ENCODE measurements at regions not wholly inside any gene's neighbourhood (a gene's known extent, or its start where the extent isn't known, plus 50 kb on each side); places are given as distances from the start of the nearest gene placed in this dataset.

DNA sequence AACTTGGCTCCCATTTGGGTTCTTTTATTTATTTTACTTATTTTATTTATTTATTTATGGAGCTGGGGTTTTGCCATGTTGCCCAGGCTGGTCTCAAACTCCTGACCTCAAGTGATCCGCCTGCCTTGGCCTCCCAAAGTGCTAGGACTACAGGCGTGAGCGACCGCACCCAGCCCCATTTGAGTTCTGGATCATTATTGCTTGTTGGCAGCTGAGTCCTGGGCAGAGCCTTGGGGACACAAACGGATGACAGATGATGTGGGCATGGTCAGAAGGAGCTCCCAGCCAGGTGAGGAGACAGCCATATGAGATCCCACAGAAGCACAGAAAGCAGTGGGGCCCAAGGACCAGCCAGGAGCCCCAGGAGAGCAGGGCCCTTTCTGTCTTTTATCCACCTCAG is 254.0 kb downstream of the MATN1 start:
- Histone ChIP-seq H3K27ac (no peak overlapping the region), H3K36me3 (no peaks in the 10 kb centered on the region), H3K4me3 (no peak overlapping the region), H3K4me1 (no peaks in the 10 kb centered on the region), H3K27me3 (no peaks in the 10 kb centered on the region), H3K9me3 (no peaks in the 10 kb centered on the region)
- no peak for DNase-seq
- no peak for ATAC-seq (ENCODE audit: low FRiP score in 2 of 2)
- TF ChIP-seq, protein P1, sequence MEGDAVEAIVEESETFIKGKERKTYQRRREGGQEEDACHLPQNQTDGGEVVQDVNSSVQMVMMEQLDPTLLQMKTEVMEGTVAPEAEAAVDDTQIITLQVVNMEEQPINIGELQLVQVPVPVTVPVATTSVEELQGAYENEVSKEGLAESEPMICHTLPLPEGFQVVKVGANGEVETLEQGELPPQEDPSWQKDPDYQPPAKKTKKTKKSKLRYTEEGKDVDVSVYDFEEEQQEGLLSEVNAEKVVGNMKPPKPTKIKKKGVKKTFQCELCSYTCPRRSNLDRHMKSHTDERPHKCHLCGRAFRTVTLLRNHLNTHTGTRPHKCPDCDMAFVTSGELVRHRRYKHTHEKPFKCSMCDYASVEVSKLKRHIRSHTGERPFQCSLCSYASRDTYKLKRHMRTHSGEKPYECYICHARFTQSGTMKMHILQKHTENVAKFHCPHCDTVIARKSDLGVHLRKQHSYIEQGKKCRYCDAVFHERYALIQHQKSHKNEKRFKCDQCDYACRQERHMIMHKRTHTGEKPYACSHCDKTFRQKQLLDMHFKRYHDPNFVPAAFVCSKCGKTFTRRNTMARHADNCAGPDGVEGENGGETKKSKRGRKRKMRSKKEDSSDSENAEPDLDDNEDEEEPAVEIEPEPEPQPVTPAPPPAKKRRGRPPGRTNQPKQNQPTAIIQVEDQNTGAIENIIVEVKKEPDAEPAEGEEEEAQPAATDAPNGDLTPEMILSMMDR (IDR thresholded peaks at IDR 0.05) = no peak
- TF ChIP-seq EP300 (IDR thresholded peaks at IDR 0.05) (no peak), POLR2A (IDR thresholded peaks at IDR 0.05) (no peak), POLR2AphosphoS5 (IDR thresholded peaks at IDR 0.05) (no peak)
- 85 to 87% methylated on average over 5 of the region's 5 CpGs for WGBS, 2 donors

DNA sequence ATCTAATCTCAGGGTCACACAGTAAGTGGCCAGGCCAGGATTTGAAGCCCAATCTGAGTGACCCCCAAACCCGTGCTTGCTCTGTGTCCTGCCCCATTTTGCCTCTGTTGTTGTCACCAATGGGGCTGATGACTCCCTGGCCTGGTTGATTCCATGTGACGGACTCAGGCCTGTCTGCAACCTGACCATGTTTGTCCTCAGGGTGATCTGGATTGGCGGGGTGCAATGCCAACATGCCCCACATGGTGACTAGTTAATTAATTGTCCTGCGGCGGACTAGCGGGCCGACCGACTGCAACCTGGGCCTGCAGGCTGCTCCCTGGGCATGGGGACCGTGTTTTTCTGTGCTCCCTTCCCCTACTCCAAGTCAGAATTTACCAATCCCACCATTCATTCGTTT is 256.3 kb downstream of the MATN1 start:
- Histone ChIP-seq H3K4me3 (no peak overlapping the region), H3K4me1 (no peaks in the 10 kb centered on the region), H3K36me3 (no peaks in the 10 kb centered on the region), H3K27me3 (no peaks in the 10 kb centered on the region), H3K9me3 (no peaks in the 10 kb centered on the region), H3K27ac (no peak overlapping the region)
- DNase-seq = no peak
- ATAC-seq (ENCODE audit: low FRiP score in 2 of 2) = no peak
- 90 to 93% methylated on average over 8 to 10 of the region's 10 CpGs for WGBS, 2 donors
- TF ChIP-seq EP300 (IDR thresholded peaks at IDR 0.05) (no peak), POLR2A (IDR thresholded peaks at IDR 0.05) (no peak), POLR2AphosphoS5 (IDR thresholded peaks at IDR 0.05) (no peak)
- TF ChIP-seq, protein P1 (IDR thresholded peaks at IDR 0.05) = no peak

DNA sequence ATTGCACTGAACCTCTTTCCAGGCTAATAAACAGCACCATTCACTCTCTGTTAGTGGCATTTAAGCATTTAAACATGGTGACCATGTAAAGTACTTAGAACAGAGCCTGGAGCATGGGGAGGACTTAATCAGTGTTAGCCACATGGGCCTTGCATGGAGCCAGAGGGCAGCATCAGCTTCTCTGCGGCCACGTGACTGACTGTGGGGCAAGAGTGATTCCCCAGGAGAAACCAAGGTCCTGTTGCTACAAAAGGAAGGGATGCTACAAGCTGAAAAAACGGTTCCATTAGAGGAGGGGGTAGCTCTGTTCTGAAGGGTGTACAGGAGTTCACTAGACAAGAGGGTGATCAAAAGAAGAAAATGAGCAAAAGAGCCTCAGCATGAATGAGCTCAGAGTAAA is 256.8 kb downstream of the MATN1 start:
- DNase-seq = no peak
- H3K36me3 ChIP-seq = no peaks in the 10 kb centered on the region
- H3K27me3 ChIP-seq = no peaks in the 10 kb centered on the region
- ATAC-seq (ENCODE audit: low FRiP score in 2 of 2) = no peak
- no peak overlapping the region for H3K27ac ChIP-seq
- no peak overlapping the region for H3K4me3 ChIP-seq
- no peaks in the 10 kb centered on the region for H3K9me3 ChIP-seq
- TF ChIP-seq POLR2A (IDR thresholded peaks at IDR 0.05) (no peak), POLR2AphosphoS5 (IDR thresholded peaks at IDR 0.05) (no peak)
- no peaks in the 10 kb centered on the region for H3K4me1 ChIP-seq
- WGBS, 2 donors = 69 to 78% methylated on average over 3 of the region's 3 CpGs

DNA sequence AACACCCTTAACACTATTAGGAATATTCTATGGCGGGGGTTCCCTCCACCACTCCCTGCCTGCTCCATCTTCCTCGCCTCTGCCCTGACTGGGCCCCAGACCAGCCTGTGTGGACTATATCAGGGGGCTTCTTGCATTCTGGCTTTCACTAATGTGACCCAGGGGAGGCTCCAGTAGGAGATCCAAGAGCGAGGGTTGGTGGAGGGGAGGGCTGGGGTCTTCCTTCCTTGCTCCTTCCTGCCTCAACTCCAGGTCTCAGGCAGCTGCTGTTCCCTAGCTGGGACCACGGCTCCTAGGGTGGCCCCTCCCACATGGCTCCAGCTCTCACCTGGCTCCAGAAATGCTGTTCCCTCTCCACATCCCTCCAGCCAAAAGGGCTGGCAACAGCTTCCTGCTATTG is 257.4 kb downstream of the MATN1 start:
- no peak for ATAC-seq (ENCODE audit: low FRiP score in 2 of 2)
- DNase-seq = no peak
- H3K4me1 ChIP-seq = no peaks in the 10 kb centered on the region
- H3K27me3 ChIP-seq = no peaks in the 10 kb centered on the region
- no peak overlapping the region for H3K4me3 ChIP-seq
- H3K27ac ChIP-seq = no peak overlapping the region
- H3K9me3 ChIP-seq = no peaks in the 10 kb centered on the region
- H3K36me3 ChIP-seq = no peaks in the 10 kb centered on the region
- TF ChIP-seq, protein P1 (IDR thresholded peaks at IDR 0.05) = no peak
- TF ChIP-seq POLR2A (IDR thresholded peaks at IDR 0.05) (no peak), POLR2AphosphoS5 (IDR thresholded peaks at IDR 0.05) (no peak), EP300 (IDR thresholded peaks at IDR 0.05) (no peak)
- WGBS, 2 donors = 50 to 79% methylated on average over 3 to 4 of the region's 4 CpGs

DNA sequence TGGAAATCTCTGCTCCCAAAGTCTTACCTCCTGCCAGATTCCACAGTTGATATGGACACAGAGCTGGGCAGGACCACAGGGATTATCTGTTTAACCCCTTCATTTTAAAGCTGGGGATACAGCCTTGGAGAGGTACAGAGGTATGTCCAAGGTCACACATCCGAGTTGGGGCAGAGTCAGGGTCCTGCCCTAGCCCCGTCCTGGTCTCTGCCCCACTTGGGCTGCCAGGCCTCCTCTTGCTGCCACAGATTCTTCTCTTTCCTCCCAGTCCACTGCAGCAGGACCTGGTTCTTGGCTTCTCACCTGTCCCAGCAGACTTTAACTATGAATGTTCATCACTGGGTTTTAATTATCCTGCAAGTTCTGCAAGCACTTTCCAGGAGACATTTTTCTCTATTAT is 258.3 kb downstream of the MATN1 start:
- no peaks in the 10 kb centered on the region for H3K27me3 ChIP-seq
- H3K4me3 ChIP-seq = no peak overlapping the region
- no peak for ATAC-seq (ENCODE audit: low FRiP score in 2 of 2)
- 65 to 76% methylated on average over 2 of the region's 2 CpGs for WGBS, 2 donors
- H3K27ac ChIP-seq = no peak overlapping the region
- no peak for TF ChIP-seq POLR2A (IDR thresholded peaks at IDR 0.05)
- TF ChIP-seq, protein P1 (IDR thresholded peaks at IDR 0.05) = no peak
- no peak for TF ChIP-seq POLR2AphosphoS5 (IDR thresholded peaks at IDR 0.05)
- TF ChIP-seq EP300 (IDR thresholded peaks at IDR 0.05) = no peak
- no peaks in the 10 kb centered on the region for H3K4me1 ChIP-seq
- DNase-seq = no peak
- H3K36me3 ChIP-seq = no peaks in the 10 kb centered on the region
- no peaks in the 10 kb centered on the region for H3K9me3 ChIP-seq

Measured in upper lobe of left lung (tissue), 6 donors.